Chondrocyte (in vitro differentiated cells): ENCODE measurements at regions not wholly inside any gene's neighbourhood (a gene's known extent, or its start where the extent isn't known, plus 50 kb on each side); places are given as distances from the start of the nearest gene placed in this dataset.

Experiments used
- DNase-seq: peaks from one replicate; pipeline ENCODE4 v3.0.0; 2021; ENCODE audit warnings: mixed read lengths, low spot score
- H3K27ac Mint-ChIP-seq: one replicate; pipeline ENCODE4 v1.8.0; 2021; ENCODE audit warnings: mild to moderate bottlenecking, moderate library complexity, mixed read lengths; ENCODE audit not compliant: unreplicated experiment
- H3K27me3 Mint-ChIP-seq: 2 replicates; pipeline ENCODE4 v1.8.0; 2021; ENCODE audit warnings: low read depth, mixed read lengths
- H3K36me3 Mint-ChIP-seq: 2 replicates; pipeline ENCODE4 v1.8.0; 2021; ENCODE audit warnings: low read depth, mixed read lengths
- H3K4me1 Mint-ChIP-seq: 2 replicates; pipeline ENCODE4 v1.8.0; 2021; ENCODE audit warnings: low read depth, mild to moderate bottlenecking, mixed read lengths
- H3K4me3 Mint-ChIP-seq: one replicate; pipeline ENCODE4 v1.8.0; 2021; ENCODE audit warnings: mild to moderate bottlenecking, moderate library complexity, mixed read lengths; ENCODE audit not compliant: unreplicated experiment
- H3K9me3 Mint-ChIP-seq: 2 replicates; pipeline ENCODE4 v1.8.0; 2021; ENCODE audit warnings: low read depth, mixed read lengths
- CTCF ChIP-seq: fragments of 200-600 bp; sonication (generic); IDR thresholded peaks from 2 replicates; pipeline ENCODE4 v1.5.0; 2021; ENCODE audit warnings: antibody characterized with exemption, mild to moderate bottlenecking, moderate library complexity

- Mint-ChIP-seq H3K4me3 (no peak overlapping the region), H3K9me3 (peaks cover 12% of the 10 kb centered on the region), H3K36me3 (no peaks in the 10 kb centered on the region), H3K27ac (no peak overlapping the region), H3K4me1 (no peaks in the 10 kb centered on the region), H3K27me3 (no peaks in the 10 kb centered on the region)
- no peak for DNase-seq
- TF ChIP-seq CTCF, result no peak
Observed at GRCh38 chr10:8556321-8556720, 501.8 kb downstream of the GATA3 start.

GRCh38 chr10:8563478-8563877 lies 509.0 kb downstream of the GATA3 start:
- DNase-seq, result no peak
- TF ChIP-seq CTCF, result no peak
- Mint-ChIP-seq H3K27me3 (no peaks in the 10 kb centered on the region), H3K4me3 (no peak overlapping the region), H3K27ac (no peak overlapping the region), H3K36me3 (no peaks in the 10 kb centered on the region), H3K9me3 (peaks cover 7% of the 10 kb centered on the region), H3K4me1 (no peaks in the 10 kb centered on the region)

- H3K9me3 Mint-ChIP-seq, result peaks cover 8% of the 10 kb centered on the region
- no peak for DNase-seq
- H3K4me1 Mint-ChIP-seq, result no peaks in the 10 kb centered on the region
- H3K4me3 Mint-ChIP-seq, result no peak overlapping the region
- TF ChIP-seq CTCF, result no peak
- no peak overlapping the region for H3K27ac Mint-ChIP-seq
- no peaks in the 10 kb centered on the region for H3K36me3 Mint-ChIP-seq
- no peaks in the 10 kb centered on the region for H3K27me3 Mint-ChIP-seq
Observed at GRCh38 chr10:8566737-8567136, 512.2 kb downstream of the GATA3 start.

GRCh38 chr10:8568401-8568800 lies 513.9 kb downstream of the GATA3 start:
- H3K36me3 Mint-ChIP-seq, result no peaks in the 10 kb centered on the region
- DNase-seq, result no peak
- H3K27me3 Mint-ChIP-seq, result no peaks in the 10 kb centered on the region
- H3K9me3 Mint-ChIP-seq, result peaks cover 8% of the 10 kb centered on the region
- H3K4me1 Mint-ChIP-seq, result no peaks in the 10 kb centered on the region
- no peak overlapping the region for H3K27ac Mint-ChIP-seq
- TF ChIP-seq CTCF, result no peak
- no peak overlapping the region for H3K4me3 Mint-ChIP-seq

GRCh38 chr10:8575620-8576019 lies 521.1 kb downstream of the GATA3 start:
- TF ChIP-seq CTCF, result no peak
- H3K27me3 Mint-ChIP-seq, result no peaks in the 10 kb centered on the region
- no peak for DNase-seq

More at GRCh38 chr10:8575620-8576019, 521.1 kb downstream of the GATA3 start:
- Mint-ChIP-seq H3K4me1 (no peaks in the 10 kb centered on the region), H3K9me3 (peaks cover 19% of the 10 kb centered on the region), H3K36me3 (no peaks in the 10 kb centered on the region), H3K4me3 (no peak overlapping the region), H3K27ac (no peak overlapping the region)
